Stimulated activated CD4-positive, alpha-beta T cell treated with anti-CD3 and anti-CD28 coated beads, Interleukin-15, amount 100 ng/mL, for 48 hours (primary cell): ENCODE measurements at regions not wholly inside any gene's neighbourhood (a gene's known extent, or its start where the extent isn't known, plus 50 kb on each side); places are given as distances from the start of the nearest gene placed in this dataset.

Experiments
- DNase-seq, 2 donors: peaks; one replicate each; pipeline ENCODE4 v3.0.0-alpha.2; 2020; ENCODE audit warnings: low read depth in 2 of 2

DNA sequence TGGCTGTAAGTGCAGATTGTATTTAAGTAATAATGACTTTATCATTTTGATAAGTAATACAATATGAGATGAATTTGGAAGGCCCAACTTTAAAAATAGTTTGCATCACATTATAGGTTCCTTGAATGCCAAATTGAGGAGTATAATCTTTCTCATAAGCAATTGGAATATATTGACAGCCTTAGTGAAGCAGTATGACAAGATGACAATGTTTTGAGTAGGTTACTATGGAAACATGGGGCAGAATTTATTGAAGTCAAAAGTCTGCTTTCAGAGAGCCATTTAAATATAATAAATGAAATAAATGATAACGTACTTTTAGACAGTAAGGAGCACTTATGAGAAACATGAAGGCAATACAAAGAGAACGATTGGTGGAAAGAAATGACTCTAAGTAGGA, 776.4 kb downstream of the TECRL start:
- DNase-seq = no peak

DNA sequence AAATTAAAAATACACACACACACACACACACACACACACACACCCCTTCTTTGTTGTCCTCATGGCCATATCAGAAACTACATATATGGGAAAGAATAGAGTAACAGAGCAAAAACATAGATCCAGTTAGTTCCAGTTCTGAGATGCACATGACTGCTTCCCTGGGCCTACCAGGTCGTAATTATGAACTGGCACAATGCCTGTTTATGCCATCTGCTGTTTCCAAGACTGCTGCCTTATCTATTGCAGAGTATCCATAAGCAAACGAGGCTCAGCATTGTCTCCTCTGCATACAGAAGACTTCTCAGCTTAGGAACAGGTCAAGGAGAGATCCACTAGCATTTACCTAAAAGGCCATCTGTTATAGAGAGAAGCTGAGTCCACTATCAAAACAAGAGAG, 789.0 kb downstream of the TECRL start:
- DNase-seq = no peak

DNA sequence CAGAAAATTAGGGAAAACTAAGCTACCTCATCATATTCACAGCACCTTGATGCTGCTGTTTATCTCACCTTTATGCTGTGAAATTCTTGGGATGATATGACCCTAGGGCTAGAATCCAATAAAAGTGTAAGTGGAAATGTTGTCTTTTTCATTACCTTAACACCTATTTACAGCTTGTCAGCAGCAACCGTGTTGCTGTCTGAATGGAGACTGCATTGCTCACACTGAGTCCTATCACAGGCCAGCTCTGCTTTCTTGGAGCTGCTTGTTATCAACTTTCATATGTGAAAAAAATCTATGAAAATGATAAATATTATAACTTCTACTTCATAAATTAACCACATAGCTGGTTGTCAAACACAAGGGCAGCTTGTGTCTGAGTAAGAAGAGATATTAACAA, 789.5 kb downstream of the TECRL start:
- DNase-seq = no peak

DNA sequence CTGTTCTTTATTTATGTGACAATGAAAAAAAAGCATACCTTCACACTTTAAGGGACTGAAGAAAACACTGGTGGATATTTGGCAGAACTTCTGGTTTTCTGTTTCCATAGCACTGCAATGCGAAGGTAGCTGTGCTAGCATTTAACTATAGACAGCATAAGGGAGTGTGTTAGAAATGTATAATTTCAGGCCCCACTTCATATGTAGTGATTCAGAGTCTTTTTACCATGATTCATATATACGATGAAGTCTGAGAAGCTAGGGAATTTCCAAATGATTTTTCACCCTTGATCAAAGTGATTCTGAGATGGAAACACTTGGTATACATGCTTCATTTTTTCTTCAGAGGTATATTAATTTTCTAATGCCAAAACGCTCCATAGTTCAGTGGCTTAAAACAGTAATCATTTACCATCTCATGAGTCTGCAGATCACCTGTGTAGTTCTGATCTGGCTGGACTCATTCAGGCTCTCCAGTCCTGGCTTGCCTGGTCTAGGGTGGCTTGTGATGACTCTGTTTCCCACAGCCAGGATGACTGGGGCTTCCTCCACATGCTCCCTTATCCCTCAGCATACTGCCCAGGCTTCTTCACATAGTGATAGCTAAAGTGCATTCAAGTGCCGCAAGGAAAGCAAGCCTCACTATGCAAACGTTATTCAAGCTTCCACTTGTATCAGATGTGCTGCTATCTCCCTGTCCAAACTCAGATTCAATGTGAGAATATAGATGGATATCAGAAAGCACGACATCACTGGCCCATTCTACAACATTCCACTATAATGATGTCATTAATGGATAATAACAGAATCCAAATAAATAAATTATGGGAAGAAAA, 790.1 kb downstream of the TECRL start:
- no peak for DNase-seq

DNA sequence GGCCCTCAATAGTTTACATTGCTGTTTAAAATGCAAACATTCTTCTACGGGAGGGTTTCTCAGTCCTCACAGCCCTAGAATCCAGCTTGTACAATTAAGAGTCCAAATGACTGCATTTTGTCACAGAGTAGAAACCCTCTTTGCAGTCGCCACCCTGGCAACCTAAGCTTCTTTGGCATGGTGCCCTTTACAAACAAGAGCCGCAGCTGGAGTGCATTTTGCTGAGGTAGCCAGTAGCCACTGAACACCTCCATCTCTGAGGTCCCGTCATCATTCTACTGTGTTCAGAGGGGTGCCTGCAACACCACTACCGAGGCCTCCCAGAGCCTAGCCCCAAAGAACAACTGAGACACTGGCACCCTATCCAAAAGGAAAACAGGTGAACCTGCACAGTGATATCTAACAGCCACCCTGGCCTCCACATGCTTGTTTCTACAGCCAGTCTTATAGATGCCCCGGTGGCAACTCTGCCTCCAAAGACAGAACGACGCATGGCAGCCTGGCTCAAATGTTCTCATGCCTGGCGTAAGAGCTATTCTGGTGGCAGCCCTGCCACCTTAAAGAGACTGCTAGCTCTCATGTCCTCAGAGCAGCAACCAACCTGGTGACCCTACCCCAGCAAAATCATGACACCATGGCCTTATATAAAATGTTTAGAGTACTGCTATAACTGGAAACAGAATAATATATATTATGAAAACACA, 801.9 kb downstream of the TECRL start:
- DNase-seq = no peak

DNA sequence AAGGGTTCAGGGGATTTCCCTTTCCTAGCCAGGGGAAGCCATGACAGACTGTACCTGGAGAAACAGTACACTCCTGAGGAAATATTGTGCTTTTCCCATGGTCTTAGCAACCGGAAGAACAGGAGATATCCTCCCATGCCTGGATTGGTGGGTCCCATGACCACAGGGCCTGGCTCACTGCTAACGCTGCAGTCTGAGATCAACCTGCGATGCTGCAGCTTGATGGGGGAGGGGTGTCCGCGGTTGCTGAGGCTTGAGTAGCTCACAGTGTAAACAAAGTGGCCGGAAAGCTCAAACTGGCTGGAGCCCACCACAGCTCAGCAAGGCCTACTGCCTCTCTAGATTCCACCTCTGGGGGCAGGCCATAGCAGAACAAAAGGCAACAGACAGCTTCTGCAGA, 819.5 kb downstream of the TECRL start:
- DNase-seq = no peak

DNA sequence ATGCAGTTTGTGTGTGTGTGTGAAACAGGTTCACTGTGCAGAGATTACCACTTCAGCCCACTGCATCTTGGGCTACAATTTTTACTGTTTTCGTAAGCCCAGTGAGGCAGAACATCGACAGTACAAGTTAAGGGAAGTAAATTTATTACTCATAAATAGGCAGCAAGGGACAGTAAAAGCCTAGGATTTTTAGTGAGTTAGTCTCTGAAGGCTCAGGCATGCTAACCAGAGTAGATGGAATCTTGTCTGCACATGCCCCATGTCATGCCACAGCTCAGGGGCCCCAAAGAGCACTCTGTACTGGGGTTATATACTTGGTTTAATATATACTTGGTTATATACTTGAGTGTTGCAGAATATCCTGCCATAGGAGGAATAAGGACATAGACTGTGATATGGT, 825.7 kb downstream of the TECRL start:
- DNase-seq = no peak

DNA sequence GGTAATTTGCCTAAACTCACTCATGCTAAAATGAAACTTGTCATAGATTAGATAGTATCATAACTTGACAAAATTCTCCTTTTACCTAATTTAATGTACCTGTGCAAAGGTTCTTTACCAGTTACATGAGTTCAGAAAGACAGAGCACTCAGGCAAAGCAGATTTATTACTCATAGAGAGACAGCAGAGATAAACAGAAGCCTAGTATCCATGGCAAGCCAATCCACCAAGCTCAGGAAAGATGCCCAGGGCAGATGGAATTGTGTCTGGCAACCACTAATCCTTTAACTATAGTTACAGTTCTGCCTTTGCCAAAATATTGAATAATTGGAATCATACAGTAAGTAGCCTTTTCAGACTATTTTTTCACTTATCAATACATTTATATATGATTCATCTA, 826.2 kb downstream of the TECRL start:
- no peak for DNase-seq

DNA sequence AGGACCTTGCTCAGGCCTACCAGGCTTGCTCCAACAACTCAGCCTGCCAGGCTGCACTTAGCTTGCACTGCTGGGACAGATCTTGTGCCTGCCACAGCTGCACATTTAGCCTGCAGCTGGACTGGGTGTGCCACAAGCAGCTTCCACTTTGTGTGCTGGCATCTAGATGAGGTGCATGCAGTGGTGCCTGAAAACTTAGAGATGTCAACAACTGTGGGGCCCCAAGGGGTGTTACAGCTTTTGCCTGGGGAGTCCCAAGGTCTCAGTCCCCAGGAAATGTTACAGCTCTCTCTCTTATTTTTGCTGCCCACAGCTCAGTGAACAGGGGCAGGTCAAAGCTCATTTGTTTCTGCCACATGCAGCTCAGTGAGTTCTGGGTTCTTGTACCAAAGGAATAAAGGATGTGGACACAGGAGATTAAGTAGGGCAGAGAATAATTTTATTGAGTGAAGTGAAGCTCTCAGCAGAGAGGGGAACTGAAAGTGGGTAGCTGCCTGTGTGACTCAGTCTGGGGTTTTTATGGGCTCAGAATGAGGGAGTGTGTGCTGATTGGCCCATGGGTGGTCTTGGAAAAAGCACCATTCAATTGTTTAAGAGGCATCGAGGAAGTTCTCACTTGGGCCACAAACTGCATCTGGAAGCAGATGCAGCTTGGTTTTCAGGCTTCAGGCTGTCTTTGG, 828.3 kb downstream of the TECRL start:
- DNase-seq = no peak

DNA sequence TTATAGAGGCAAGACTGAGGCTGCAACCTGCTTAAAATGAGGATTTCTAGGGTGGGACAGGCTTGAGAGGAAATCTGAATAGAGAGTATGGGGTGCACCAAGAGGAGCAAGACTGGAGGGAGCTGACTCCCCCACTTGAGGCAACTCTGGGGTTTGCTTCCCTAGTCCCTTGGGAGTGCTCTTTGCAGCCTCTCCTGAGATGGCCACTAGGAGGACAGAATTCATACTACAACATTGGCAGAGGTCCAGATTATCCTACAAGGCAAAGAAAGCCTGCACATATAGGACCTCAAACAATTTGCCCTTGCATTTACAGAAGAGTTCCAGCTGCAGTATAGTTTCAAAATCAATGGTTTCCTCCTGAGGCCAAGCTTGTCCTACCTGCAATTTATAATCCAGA, 830.9 kb downstream of the TECRL start:
- no peak for DNase-seq

DNA sequence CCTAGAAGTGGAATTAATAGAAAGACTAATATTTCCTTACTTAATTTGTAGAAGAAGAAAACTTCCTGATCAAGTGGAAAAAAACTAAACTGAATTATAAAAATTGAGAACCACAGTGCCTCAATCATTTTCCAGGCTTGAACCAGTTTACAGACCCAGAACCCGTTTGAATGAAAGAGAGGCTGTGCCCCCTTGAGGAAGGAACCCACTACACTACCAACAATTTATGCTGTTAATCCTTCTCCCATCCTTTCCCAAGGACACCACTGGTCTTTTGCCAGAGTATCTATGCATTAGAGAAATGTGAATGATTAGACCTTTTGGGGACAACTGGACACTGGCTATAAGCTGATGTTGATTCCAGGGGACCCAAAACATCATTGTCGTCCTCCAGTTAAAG, 842.6 kb downstream of the TECRL start:
- no peak for DNase-seq

DNA sequence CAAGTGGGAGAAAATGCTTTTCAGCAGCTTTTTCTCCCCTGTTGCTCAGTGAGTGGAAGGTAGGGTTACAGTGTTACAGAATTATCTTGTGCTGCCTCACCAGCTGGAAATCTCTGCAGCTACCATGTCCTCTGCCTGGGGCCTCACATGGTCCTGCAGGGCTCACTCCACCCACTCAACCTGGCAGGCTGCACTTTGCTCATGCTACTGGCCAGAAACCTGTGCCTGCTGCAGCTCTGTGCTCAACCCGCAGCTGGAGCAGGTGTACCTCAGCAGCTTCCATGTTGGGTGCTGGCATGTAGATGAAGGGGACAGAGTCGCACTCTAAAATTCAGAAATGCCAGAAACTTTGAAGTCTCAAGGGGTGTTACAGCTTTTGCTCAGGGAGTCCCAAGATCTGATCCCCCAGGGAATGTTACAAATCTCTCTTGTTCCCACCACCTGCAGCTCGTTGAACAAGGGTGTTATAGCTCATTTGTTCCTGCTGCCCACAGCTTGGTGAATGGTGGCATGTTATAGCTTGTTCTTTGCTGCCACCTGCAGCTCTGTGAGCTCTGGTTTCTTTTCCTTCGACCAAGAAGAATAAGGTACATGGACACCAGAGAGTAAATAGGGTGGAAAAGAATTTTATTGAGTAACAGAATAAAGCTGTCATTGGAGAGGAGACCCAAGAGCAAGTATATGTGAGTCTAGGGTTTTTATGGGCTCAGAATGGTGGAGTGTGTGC, 845.8 kb downstream of the TECRL start:
- no peak for DNase-seq

DNA sequence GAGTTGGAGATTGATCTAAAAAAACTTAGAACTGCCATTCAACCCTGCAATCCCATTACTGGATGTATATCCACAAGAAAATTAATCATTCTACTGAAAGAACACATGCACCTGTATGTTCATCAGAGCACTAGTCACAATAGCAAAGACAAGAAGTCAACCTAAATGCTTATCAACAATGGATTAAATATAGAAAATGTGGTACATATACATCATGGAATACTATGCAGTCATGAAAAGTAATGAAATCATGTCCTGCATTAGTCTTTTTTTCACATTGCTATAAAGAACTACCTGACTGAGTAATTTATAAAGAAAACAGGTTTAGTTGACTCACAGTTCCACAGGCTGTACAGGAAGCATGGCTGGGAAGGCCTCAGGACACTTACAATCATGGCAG, 850.5 kb downstream of the TECRL start:
- DNase-seq = no peak

DNA sequence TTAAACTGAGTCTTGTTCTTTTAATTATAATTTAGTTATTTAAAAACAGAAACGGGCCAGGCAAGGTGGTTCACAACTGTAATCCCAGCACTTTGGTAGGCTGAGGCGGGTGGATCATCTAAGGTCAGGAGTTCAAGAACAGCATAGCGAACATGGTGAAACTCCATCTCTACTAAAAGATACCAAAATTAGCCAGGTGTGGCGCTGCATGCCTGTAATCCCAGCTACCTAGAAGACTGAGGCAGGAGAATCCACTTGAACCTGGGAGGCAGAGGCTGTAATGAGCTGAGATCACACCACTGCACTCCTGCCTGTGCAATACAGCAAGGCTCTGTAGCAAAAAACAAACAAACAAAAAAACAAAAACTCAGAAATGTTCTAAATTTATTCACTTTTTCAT, 852.9 kb downstream of the TECRL start:
- no peak for DNase-seq

DNA sequence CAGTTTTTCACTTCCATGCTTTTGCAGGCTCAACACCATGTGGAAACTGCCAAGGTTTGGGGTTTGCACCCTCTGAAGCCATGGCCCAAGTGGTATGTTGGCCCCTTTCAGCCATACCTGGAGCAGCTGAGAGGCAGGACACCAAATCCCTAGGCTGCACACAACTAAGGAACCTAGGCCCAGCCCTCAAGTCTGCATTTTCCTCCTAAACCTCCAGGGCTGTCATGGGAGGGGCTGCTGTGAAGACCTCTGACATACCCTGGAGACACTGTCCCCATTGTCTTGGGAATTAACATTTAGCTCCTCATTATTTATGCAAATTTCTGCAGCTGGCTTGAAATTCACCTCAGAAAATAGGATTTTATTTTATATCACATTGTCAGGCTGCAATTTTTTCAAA, 856.1 kb downstream of the TECRL start:
- DNase-seq = no peak

DNA sequence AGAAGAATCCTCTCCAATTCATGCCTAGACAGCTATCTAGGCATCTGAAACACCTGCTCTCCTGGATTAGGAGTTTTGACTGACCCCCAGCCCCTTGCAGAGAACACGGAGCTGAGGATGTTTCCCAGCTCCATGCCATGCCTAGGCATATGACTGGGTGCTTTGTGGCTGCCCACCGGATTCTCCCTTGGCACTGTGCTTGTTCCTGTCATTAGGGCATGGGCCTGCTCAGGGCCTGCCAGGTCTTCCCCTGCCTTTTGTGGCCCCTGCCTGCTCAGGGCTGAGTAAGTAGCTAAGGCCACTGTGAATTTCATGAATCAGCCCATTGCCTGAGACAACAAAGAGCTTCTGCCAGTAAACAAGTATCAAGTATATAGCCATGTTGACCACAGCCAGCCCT, 867.4 kb downstream of the TECRL start:
- no peak for DNase-seq

DNA sequence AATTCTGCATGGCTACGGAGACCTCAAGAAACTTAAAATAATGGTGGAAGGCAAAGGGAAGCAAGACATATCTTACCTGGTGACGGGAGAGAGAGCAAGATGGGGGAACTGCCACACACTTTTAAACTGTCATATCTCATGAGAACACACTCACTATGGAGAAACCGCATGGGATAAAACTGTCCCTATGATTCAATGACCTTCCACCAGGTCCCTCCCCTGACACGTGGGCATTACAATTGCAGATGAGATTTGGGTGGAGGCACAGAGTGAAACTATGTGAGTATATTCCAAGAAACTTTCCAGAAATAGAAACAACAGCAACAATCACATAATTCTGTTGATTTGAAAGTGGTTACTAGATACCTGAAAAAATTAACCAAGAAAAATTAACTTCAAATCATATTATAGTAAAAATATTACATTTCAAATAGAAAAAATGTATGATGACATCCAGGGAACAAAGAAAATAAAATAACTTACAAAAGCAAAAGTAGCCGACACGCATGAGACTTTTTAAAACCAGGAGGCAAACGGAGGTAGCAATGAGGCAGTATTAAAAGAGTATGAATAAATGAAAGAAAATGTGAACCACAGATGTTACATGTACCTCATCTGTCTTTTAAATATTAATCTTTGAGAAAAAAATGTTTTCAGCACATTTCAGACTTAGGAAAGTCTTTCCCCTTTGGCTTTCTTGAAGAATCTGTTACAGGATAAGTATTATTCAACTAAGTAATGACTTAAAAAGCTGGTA, 879.5 kb downstream of the TECRL start:
- DNase-seq = no peak

DNA sequence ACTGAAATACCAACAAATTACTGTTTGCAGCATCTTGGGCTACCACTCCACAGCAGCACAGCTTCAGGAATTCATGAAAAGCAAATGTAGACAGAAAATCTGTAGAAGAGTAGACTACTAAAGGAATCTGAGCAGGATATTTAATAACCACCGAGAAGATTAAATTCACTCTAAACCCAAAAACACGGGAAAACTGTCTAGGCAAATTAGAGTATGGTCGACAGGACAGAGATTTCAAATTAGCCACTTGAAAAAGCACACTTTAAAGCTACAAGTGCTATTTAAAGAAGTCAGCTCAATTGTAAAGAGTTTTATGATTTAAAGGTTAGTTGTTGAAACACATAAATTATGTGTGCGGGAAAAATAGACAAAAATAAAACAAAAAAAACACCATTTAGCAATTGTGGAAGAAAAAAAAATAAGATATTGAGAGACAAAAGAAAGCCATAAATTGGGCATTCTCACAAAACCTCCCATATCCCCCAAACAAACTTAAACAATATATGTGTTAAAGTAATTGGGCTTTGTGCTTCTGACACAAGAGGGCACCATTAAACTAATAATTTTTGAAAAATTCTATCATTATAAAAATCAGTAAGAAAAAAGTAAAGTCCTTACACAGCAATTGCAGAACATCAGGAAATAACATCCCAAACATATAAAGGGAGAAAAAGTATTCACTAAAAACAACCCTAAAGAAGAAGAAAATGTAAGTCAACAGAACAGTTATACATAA, 880.8 kb downstream of the TECRL start:
- DNase-seq = no peak

DNA sequence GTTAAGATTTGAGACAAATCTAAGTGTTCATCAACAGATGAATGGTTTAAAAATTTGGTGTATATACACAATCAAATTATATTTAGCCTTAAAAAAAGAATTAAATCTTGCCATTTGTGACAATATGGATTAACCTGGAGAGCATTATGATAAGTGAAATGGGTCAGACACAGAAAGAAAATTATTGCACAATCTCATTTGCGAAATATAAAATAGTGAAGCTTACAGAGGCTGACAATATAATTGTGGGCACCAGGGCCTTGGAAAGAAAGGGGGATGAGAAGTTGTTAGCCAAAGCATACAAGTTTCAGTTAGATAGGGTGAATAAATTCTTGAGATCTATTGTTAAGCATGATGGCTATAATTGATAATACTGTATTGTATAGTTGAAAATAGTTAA, 883.0 kb downstream of the TECRL start:
- no peak for DNase-seq

DNA sequence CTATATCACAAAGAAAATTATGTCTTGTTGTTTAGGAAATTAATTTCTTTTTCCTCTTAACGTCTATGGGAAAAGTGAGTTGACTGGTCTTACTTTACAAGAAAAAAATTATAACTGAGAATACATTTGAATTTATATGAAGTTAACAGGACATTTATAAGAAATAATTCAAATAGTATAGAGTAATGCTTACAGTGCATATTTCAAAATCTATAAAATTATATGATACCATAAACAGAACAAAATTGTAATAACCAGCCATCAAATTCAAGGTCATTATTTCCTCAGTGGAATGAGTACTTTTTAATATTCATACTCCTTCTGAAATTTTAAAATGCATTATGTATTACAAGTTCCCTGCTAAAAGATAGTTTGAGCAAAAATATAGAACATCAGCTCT, 884.5 kb downstream of the TECRL start:
- no peak for DNase-seq
